Neural progenitor cell (in vitro differentiated cells): ENCODE measurements at regions not wholly inside any gene's neighbourhood (a gene's known extent, or its start where the extent isn't known, plus 50 kb on each side); places are given as distances from the start of the nearest gene placed in this dataset.
A peak's percentile ranks its signal among the peaks of the same experiment; 100 is the strongest.

Experiments used
- DNase-seq: peaks from one replicate; pipeline ENCODE4 v3.0.0-alpha.2; 2016; ENCODE audit warnings: low spot score
- H2AFZ ChIP-seq: fragments of 200-600 bp; sonication (generic); replicated peaks from 2 replicates; pipeline ENCODE4 v1.6.1; 2016; ENCODE audit warnings: antibody characterized with exemption
- H3F3A ChIP-seq: fragments of 200-600 bp; sonication (generic); 2 replicates; pipeline ENCODE4 v1.6.1; 2016; ENCODE audit warnings: antibody characterized with exemption, low read depth
- H3K27ac ChIP-seq: fragments of 200-600 bp; sonication (generic); 2 replicates; pipeline ENCODE4 v1.5.1; 2016; ENCODE audit warnings: mild to moderate bottlenecking
- H3K27me3 ChIP-seq: fragments of 200-600 bp; sonication (generic); 2 replicates; pipeline ENCODE4 v1.6.1; 2016; ENCODE audit warnings: mild to moderate bottlenecking, moderate library complexity
- H3K36me3 ChIP-seq: fragments of 200-600 bp; sonication (generic); 2 replicates; pipeline ENCODE4 v1.5.1; 2016
- H3K4me1 ChIP-seq: fragments of 200-600 bp; sonication (generic); 2 replicates; pipeline ENCODE4 v1.6.1; 2016; ENCODE audit warnings: mixed run types
- H3K4me2 ChIP-seq: fragments of 200-600 bp; sonication (generic); 2 replicates; pipeline ENCODE4 v1.6.1; 2016
- H3K4me3 ChIP-seq: fragments of 200-600 bp; sonication (generic); 2 replicates; pipeline ENCODE4 v1.5.1; 2016
- H3K79me2 ChIP-seq: fragments of 200-600 bp; sonication (generic); 2 replicates; pipeline ENCODE4 v1.6.1; 2016; ENCODE audit warnings: low read depth
- H3K9ac ChIP-seq: fragments of 200-600 bp; sonication (generic); 2 replicates; pipeline ENCODE4 v1.6.1; 2016
- H3K9me3 ChIP-seq: fragments of 200-600 bp; sonication (generic); 2 replicates; pipeline ENCODE4 v1.5.1; 2016; ENCODE audit warnings: low read depth
- H4K20me1 ChIP-seq: fragments of 200-600 bp; sonication (generic); 2 replicates; pipeline ENCODE4 v1.6.1; 2016; ENCODE audit warnings: low read depth
- H3K27ac Mint-ChIP-seq: 3 replicates; pipeline ENCODE4 v1.8.0; 2021; ENCODE audit warnings: mixed read lengths
- H3K27me3 Mint-ChIP-seq: 2 replicates; pipeline ENCODE4 v1.8.0; 2022; ENCODE audit warnings: low read depth, mild to moderate bottlenecking, inconsistent platforms, moderate library complexity, mixed read lengths; ENCODE audit not compliant: insufficient read depth
- H3K36me3 Mint-ChIP-seq: 3 replicates; pipeline ENCODE4 v1.8.0; 2021; ENCODE audit warnings: mixed read lengths
- H3K4me1 Mint-ChIP-seq: 3 replicates; pipeline ENCODE4 v1.8.0; 2021; ENCODE audit warnings: mixed read lengths
- H3K4me3 Mint-ChIP-seq: 3 replicates; pipeline ENCODE4 v1.8.0; 2021; ENCODE audit warnings: mild to moderate bottlenecking, moderate library complexity, mixed read lengths
- H3K9me3 Mint-ChIP-seq: 3 replicates; pipeline ENCODE4 v1.8.0; 2020; ENCODE audit warnings: mixed read lengths
- EZH2 ChIP-seq: fragments of 200-600 bp; sonication (generic); IDR thresholded peaks from 2 replicates; pipeline ENCODE4 v1.6.1; 2017; ENCODE audit warnings: antibody characterized with exemption, mild to moderate bottlenecking, moderate library complexity
- EZH2phosphoT487 ChIP-seq: fragments of 200-600 bp; sonication (generic); IDR thresholded peaks from 2 replicates; pipeline ENCODE4 v1.6.1; 2017; ENCODE audit warnings: antibody characterized with exemption
- TF ChIP-seq, protein P1 (sequence below): fragments of 200-600 bp; sonication (generic); IDR thresholded peaks from 2 replicates; pipeline ENCODE4 v1.5.1; 2017; ENCODE audit warnings: antibody characterized with exemption, mild to moderate bottlenecking

DNA sequence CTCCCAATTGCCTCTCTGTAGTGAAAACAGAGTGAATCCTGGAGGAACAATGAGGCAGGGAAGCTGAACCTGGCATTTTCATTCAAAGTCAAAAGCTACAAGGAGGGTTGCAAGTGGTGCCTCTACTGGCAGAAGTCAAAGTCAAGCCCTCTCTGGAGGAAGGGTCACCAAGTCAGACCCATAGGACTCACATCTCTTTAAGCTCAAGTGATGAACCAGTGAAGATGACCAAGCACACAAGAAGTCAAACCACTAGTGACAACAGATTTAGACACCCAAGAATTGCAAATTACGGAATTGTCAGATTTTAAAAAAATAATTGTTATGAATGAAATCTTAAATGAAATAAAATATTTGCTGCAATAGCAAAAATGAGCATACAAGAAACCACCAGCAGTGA lies 81.1 kb upstream of the ATP1B1 start:
- H3F3A ChIP-seq: no peaks in the 10 kb centered on the region
- no peaks in the 10 kb centered on the region for H3K36me3 ChIP-seq
- no peak overlapping the region for H3K4me3 ChIP-seq
- Mint-ChIP-seq H3K4me1 (peaks cover 21% of the 10 kb centered on the region), H3K27me3 (no peaks in the 10 kb centered on the region), H3K36me3 (no peaks in the 10 kb centered on the region), H3K9me3 (peaks cover 2% of the 10 kb centered on the region), H3K27ac (no peak overlapping the region), H3K4me3 (no peak overlapping the region)
- H2AFZ ChIP-seq: no peak overlapping the region
- H3K4me2 ChIP-seq: no peak overlapping the region
- H3K9me3 ChIP-seq: no peaks in the 10 kb centered on the region
- H3K79me2 ChIP-seq: no peaks in the 10 kb centered on the region
- no peak overlapping the region for H3K9ac ChIP-seq
- TF ChIP-seq, protein P1, sequence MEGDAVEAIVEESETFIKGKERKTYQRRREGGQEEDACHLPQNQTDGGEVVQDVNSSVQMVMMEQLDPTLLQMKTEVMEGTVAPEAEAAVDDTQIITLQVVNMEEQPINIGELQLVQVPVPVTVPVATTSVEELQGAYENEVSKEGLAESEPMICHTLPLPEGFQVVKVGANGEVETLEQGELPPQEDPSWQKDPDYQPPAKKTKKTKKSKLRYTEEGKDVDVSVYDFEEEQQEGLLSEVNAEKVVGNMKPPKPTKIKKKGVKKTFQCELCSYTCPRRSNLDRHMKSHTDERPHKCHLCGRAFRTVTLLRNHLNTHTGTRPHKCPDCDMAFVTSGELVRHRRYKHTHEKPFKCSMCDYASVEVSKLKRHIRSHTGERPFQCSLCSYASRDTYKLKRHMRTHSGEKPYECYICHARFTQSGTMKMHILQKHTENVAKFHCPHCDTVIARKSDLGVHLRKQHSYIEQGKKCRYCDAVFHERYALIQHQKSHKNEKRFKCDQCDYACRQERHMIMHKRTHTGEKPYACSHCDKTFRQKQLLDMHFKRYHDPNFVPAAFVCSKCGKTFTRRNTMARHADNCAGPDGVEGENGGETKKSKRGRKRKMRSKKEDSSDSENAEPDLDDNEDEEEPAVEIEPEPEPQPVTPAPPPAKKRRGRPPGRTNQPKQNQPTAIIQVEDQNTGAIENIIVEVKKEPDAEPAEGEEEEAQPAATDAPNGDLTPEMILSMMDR: no peak
- TF ChIP-seq EZH2phosphoT487 (no peak), EZH2 (no peak)
- no peaks in the 10 kb centered on the region for H3K27me3 ChIP-seq
- H4K20me1 ChIP-seq: no peaks in the 10 kb centered on the region
- no peak for DNase-seq
- no peak overlapping the region for H3K27ac ChIP-seq
- no peaks in the 10 kb centered on the region for H3K4me1 ChIP-seq

DNA sequence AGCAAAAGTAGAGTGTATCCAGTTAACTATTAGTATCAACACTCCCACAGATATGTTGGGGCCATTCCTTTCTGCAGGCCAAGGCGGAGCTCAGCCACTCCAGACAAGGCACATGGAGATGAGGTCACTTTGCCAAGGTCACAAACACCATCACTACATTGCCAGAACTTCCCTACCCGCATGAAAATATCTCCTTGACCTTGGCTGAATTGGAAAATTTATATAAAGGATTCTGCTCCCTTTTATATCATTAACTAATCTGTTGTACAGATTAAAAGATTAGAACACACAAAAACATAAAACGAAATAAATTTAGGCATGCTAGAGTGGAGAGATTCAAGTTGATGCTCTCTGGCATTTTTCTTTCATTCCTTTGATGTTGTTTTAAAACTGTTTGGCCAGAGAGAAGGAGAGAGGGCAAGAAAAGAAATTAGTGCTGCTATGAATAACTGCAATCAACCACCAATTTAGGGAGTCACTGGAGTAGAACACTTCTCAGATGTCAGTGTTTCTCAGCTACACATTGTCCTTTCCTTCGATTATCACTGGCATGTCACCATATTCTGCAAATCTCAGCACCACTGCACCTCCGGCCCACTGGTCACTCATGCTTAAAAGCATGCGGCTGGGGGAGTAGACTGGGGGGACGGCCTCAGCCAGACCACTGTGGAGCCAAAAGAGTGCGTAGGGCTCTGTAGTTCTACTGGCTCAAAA lies 78.7 kb upstream of the ATP1B1 start:
- Histone ChIP-seq H3K9me3 (no peaks in the 10 kb centered on the region), H3K4me2 (no peak overlapping the region), H4K20me1 (no peaks in the 10 kb centered on the region), H3K4me3 (no peak overlapping the region), H3K36me3 (no peaks in the 10 kb centered on the region), H3K4me1 (no peaks in the 10 kb centered on the region), H3F3A (no peaks in the 10 kb centered on the region), H3K27ac (no peak overlapping the region), H3K79me2 (no peaks in the 10 kb centered on the region), H3K9ac (no peak overlapping the region), H3K27me3 (no peaks in the 10 kb centered on the region), H2AFZ (no peak overlapping the region)
- Mint-ChIP-seq H3K36me3 (no peaks in the 10 kb centered on the region), H3K27ac (no peak overlapping the region), H3K27me3 (no peaks in the 10 kb centered on the region), H3K4me1 (peaks cover 27% of the 10 kb centered on the region), H3K9me3 (no peaks in the 10 kb centered on the region), H3K4me3 (no peak overlapping the region)
- DNase-seq: no peak
- TF ChIP-seq EZH2: no peak
- no peak for TF ChIP-seq EZH2phosphoT487
- TF ChIP-seq, protein P1: no peak

DNA sequence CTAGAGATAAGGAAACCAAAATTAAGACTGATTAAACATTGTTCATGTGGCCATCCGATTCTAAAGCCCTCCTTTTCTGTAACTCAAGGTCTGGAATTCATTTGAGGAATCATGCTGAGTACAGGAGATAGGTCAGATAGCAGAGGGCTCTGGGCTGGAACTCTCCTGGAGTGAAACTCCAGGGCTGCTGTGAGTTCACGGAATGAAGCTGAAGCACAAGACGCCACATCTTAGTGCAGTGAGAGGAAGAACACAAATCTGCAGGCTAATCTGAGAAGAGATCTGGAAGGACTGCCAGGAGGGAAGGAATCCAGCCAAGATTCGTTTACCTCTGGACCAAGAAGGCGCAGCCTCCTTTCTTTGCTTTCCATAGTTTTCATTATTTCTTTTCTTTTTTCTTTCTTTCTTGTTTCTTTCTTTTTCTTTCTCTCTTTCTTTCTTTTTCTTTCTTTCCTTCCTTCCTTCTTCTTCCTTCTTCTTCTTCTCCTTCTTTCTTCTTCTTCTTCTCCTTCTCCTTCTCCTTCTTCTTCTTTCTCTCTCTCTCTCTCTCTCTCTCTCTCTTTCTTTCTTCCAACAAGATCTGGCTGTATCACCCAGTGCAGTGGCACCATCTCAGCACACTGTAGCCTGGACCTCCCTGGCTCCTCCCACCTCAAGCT lies 74.8 kb upstream of the ATP1B1 start:
- Histone ChIP-seq H3K4me3 (no peak overlapping the region), H3K4me1 (no peaks in the 10 kb centered on the region), H3K36me3 (no peaks in the 10 kb centered on the region), H3F3A (no peaks in the 10 kb centered on the region), H4K20me1 (no peaks in the 10 kb centered on the region), H3K4me2 (no peak overlapping the region), H2AFZ (peak overlapping the region; percentile 30), H3K79me2 (no peaks in the 10 kb centered on the region), H3K27ac (no peak overlapping the region), H3K27me3 (no peaks in the 10 kb centered on the region), H3K9ac (no peak overlapping the region), H3K9me3 (no peaks in the 10 kb centered on the region)
- H3K9me3 Mint-ChIP-seq: peaks cover 4% of the 10 kb centered on the region
- H3K27ac Mint-ChIP-seq: peak overlapping the region; percentile 47
- TF ChIP-seq EZH2phosphoT487 (no peak), EZH2 (no peak)
- TF ChIP-seq, protein P1: no peak
- H3K27me3 Mint-ChIP-seq: no peaks in the 10 kb centered on the region
- H3K4me1 Mint-ChIP-seq: peaks cover 21% of the 10 kb centered on the region
- H3K4me3 Mint-ChIP-seq: no peak overlapping the region
- no peak for DNase-seq
- no peaks in the 10 kb centered on the region for H3K36me3 Mint-ChIP-seq
